Glomerular visceral epithelial cell (primary cell): ENCODE measurements at regions not wholly inside any gene's neighbourhood (a gene's known extent, or its start where the extent isn't known, plus 50 kb on each side); places are given as distances from the start of the nearest gene placed in this dataset.

Experiments
- DNase-seq: peaks from one replicate; pipeline ENCODE4 v3.0.0-alpha.2; 2016; ENCODE audit errors: extremely low spot score

DNA sequence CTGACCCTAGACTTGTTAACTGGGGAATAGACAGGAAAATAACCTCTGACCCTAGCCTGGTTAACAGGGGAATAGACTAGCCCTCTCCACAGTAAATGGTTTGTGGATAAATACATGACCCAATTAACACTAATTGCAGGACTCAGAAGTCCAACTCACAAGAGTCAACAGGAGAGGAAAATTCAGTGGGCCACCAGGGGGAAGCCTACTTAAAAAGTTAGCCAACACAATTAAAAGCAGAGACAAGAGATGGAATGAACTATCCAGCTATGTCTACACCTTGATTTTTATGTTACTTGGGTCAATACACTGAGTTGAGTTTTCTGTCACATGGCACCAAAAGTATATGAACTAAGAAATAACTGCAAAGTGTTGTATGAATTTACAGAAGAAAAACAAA is 158.8 kb upstream of the SLC39A10 start:
- DNase-seq, result peak; percentile 9

DNA sequence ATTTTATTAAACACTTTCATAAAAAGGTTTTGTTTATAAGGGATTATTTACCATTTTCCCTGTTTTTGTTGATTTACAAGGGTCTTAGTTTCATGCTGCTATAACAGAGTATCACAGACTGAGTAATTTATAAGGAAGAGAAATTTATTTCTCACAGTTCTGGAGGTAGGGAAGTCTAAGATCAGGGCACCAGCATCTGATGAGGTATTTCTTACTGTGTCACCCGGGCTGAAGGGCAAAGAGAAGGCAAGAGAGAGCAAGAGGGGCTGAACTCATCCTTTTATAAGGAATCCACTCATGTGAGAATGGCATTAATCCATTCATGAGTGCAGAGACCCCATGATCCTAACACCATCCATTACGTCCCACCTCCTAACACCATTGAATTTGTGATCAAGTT is 160.0 kb upstream of the SLC39A10 start:
- no peak for DNase-seq

DNA sequence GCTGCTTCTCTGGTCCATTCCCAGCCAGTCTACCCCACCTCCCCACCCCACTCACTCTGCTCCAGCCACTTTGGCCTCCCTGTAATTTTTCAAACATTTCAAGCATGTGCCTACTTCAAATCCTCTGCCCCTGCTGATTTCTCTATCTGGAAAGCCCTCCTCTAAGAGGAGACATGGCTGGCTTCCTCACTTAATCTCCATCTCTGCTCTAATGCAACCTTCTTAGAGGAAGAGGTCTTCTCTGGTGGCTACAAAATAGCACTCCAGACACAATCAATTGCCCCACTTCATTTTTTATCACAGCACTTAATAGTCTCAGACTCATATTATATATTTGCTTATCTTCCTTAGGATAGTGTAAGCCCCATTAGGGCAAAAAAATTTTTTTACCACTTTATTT is 161.1 kb upstream of the SLC39A10 start:
- DNase-seq, result no peak

DNA sequence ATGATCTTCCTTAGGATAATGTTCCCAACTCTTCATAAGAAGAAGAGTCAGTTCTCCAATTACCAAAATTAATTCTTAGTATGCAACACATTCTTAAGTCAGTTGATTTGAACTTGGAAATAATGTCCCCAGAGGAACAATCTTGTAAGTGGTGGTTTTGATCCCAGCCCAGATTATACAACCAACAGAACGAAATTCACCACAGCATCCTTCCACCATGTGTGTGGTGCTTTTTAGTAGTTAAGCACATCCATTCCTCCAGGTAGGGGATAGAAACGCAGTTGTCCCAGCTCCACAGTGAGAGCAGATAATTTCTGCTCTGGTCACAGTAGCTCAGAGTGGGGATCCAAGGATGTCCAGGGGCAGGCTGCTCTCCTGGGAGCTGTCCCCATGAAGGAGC is 161.7 kb upstream of the SLC39A10 start:
- DNase-seq, result no peak

DNA sequence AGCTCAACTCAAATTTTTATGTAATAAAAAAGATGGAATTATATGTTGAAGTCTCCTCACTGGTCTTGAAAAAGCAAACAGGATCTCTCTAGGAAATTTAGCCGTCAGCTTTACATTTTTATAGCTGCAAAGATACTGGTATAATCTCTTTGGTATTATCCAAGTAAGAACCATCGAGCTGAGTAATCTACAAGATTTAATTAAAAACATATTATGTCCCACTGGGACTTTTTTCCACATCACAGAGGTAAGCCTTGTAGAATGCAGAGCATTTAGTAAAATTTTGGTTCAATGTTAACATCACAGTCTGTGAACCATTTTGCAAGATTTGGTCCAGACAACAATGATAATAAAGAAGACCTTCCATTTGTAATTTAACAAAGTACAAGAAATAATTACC is 162.6 kb upstream of the SLC39A10 start:
- DNase-seq, result no peak

DNA sequence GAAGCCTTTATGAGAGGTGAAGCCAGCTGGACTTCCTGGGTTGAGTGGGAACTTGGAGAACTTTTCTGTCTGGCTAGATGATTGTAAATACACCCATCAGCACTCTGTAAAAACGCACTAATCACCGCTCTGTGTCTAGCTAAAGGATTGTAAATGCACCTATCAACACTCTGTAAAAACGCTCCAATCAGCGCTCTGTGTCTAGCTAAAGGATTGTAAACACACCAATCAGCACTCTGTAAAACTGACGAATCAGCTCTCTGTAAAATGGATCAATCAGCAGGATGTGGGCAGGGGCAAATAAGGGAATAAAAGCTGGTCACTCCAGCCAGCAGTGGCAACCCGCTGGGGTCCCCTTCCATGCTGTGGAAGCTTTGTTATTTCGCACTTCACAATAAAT is 163.6 kb upstream of the SLC39A10 start:
- no peak for DNase-seq

DNA sequence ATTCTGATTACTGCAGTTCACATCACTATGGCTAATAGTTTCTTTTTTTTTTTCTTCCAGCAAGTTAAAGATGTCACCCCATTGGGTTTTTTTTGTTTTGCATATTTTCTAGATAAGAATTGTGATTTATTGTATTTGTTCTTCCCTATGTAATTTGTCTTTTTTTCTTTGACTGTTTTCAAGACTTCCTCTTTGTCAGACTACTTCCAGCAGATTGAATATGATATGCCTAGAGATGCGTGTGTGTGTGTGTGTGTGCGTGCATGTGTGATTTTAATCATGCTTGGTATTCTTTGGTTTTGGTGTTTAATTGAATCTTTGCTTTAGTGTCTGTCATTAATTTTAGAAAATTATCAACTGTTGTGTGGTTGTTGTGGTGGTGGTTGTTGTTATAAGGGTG is 166.7 kb upstream of the SLC39A10 start:
- DNase-seq, result no peak

DNA sequence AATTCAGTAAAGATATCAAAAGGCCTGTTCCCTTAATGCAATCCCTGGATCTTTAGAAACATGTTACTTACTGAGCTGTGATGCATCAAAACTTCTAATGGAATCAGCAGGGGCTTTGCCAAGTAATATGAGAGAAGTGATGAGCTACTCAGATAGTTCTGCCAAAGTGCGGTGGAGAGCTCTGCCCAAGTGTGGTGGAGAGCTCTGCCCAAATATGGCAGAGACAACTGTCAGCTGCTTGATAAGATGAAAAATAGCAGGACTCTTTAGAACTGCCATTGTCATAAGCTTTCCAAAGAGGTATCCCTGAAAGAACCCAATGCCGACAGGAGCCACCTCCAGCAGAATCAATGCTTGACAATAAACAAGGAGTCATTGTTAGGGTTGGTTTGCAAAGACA is 167.9 kb upstream of the SLC39A10 start:
- DNase-seq, result no peak

DNA sequence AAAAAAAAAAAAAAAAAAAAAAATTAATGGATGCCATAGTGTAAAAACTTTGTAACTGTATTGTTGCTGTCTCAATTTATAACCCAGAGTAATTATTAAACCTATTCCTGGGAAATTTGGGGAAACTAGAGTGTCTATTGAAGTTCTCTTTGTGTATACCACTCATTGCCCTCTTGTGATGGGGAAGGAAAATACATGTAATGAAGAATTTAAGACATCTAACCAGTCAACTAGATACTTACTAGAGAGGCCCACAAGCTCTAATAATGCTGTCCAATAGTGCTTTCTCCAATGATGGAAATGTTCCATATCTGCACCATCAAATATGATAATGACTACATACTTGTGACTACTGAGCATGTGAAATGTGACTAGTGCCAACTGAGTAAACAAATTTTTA is 168.5 kb upstream of the SLC39A10 start:
- no peak for DNase-seq

DNA sequence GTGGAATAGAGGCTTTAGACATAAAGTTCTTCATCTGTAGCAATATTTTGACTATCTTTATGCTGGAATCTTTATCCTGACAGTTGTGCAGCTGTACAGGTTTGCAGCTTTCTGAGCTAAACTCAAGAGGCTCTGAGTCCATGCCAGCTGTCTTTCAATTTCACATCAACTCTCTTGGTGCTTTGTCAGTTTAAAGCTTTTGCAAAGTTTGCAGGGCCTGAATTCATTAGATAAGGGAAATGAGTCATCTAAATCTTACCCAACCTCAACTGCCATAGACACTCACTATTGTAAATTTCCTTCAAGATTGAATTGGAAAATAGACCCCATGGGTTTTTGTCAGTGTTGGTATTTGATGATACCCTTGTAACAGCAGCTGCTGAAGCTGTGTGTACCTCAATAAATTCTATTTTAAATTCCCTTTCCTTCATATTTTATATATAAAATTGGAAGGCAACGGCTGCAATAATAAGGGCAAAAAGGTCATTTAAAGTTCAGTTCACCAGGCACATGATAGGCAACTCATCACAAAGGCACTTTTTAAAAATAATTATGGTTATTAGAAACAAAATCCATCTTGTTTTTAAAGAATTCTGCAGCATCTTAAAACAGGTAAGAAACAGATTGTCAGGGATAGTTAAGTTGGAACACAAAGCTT is 169.9 kb upstream of the SLC39A10 start:
- DNase-seq, result peak; percentile 55

DNA sequence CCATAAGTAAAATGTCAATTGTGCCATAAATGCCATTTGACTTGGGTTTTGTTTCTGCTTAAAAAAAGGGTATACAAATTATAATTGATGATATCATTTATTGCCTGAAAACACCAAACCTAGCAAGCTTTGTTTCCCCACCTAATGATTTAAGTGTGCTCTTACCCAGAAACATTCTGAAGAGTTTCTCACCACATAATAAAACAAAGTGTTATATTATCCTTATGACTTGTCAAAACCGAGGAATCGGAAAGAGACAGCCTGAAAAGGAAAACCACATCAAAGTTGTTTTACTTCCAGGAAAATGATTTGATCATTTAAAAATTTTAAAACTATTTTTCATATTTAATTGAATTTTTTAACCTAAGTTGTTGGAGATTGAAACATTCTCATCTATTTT is 170.5 kb upstream of the SLC39A10 start:
- DNase-seq, result no peak

DNA sequence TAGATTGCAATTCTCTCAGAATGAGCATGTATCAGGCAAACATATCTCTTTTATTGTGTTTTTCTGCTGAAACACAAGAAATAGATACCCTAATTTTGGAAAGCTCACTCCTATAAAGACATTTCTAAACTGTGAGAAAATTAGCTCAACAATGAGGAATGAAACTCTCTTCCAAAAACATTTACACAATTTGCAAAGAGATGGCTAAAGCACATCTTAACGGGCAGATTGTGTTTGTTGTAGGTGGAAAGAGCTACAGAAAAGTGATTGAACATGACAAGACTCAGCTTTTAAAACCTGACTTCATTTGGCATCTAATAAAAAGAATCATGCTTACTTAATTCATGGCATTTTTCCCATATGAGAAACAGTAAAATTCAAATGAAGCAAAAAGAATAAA is 175.0 kb upstream of the SLC39A10 start:
- DNase-seq, result no peak

DNA sequence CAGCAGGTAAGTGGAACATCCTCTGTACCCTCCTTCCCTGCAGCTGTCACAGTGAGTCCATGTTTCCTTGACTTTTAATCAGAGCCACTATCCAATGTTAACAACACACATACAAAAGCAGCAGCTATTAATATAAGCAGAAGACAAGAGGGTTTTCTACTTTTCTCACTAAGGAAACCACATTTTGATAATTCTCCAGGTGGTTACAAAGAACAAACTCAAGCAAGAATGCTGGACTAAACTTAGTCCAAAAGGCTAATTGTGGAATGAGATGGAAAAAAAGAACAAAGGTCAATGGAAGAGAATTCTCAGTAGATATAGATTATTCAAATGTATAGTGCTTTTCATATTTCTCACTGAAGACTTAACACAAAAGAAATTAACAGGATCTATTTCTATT is 176.9 kb upstream of the SLC39A10 start:
- no peak for DNase-seq

DNA sequence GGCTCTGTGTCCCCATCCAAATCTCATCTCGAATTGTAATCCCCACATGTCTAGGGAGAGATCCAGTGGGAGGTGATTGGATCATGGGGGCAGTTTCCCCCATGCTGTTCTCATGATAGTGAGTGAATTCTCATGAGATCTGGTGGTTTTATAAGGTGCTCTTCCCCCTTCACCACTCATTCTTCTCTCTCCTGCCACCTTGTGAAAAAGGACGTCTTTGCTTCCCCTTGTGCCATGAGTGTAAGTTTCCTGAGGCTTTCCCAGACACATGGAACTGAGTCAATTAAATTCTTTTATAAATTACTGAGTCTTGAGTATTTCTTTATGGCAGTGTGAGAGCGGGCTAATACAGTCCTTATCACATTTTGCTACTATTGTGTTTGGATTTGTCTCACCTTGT is 177.6 kb upstream of the SLC39A10 start:
- DNase-seq, result no peak

DNA sequence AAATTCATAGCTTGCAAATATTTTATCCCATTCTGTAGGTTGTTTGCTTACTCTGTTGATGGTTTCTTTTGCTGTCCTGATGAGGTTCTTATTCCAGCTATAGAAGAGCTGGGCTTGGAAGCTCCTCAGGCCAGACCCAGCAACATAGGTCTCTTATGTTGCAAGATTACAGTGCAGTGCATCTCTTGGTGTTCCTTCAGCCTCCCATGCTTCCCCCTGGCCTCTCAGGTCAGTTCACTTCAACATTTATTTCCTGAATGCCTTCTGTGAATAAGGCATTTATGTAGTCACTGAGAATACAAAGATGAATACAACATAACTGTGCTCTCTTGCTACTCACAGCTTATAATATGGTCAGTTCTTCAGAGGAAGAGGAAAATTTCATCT is 179.0 kb upstream of the SLC39A10 start:
- DNase-seq, result no peak

DNA sequence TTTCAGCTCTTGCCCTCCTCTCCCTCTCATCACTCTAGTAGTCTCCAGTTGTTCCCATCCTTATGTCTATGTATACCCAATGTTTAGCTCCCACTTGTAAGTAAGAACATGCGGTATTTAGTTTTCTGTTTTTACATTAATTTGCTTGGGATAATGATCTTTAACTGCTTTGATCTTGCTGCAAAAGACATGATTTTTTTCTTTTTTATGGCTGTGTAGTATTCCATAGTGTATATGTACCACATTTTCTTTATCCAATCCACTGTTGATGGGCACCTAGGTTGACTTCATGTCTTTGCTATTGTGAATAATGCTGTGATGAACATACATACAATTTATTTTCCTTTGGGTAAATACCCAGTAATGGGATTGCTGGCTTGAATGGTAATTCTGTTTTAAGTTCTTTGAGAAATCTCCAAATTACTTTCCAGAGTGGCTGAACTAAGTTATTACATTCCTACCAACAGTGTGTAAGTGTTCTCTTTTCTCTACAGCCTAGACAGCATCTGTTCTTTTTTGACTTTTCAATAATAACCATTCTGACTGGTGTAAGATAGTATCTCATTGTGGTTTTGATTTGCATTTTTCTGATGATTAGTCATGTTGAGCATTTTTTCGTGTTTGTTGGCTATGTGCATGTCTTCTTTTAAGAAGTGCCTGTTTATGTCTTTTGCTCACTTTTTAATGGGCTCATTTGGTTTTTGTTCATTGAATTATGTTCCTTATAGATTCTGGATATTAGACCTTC is 179.6 kb upstream of the SLC39A10 start:
- DNase-seq, result peak; percentile 21

DNA sequence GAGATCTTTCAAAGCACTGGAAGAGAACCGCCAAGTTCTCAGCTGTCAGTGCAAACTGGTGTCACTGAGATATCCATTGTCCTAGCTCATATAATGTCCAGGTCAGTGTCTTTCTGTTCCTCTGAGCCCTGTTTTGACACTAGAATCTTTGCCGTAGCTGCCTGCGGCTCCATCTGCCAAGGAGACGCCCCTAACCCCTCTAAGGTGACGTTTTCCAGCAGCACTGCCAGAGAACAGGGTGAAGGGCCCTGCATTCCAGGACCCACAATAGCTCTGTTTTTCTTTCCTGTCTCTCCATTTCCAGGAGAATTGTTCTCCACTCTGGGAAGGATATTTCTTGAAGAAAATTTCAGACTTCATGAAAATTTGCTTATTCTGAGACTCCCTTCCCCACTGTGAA is 181.7 kb upstream of the SLC39A10 start:
- no peak for DNase-seq

DNA sequence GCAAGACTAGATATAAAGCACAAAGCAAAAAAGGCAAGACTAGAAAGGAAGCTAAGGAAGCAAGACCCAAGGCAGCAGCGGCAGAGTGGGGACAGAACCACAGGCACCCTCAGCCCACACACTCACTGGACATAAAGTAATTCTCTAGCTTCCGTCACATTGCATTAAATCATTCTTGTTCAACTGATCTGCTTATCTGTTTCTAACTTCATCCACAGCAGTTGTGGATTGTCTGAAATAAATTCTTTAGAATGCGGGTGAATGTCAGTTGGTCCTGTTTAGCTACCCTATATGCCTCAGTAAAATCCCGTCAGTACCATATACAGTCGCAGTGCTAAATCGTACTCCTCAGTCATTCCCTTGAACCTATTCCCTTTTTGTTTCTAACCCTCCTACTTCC is 183.2 kb upstream of the SLC39A10 start:
- DNase-seq, result no peak

DNA sequence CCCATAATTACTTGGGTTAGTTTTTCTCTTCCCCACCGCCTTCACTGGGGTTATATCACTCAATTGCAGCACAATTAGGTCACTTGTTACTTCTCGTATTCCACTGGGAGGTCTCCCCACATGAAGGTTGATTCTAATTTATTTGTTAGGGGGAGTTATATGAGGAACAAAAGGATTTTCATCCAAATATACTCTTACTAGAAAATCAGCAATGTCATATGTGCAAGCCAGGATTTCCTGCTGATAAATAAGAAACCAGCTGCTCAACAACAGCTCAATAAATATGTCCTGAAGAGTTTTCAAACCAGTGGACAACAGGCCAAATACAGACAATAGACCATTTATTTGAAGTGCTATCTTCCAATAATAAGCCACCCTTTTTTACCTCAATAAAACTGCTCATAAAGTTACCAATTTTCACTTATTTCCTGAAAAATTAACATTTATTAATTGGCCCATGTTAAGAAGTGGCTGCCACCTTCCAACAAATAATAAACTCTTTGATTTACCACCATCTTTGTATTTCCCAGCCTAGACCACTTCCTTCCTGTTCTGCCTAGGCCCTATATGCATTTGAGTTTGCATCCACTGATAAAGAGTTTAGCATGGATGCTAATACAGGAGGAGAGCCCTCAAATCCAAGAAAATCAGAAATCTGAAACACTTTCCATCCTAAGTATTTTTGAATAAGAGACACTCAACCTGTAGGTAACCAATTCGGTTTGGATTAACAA is 184.4 kb upstream of the SLC39A10 start:
- no peak for DNase-seq

DNA sequence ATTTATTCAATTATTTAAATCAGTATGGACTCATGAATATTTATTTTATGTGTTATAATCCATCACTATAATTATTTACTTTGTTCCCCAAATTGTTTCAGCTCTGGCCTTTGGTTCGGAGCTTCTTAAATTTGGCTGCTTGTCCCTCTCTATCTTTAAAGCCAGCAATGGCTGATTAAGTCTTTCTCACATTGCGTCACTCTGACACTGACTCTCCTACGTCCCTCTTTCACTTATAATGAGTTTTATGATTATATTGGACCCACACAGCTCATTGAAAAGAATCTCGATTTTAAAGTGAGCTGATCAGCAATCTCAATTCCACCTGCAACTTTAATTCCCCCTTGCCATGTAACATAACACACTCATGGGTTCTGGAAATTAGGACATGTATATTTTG is 185.2 kb upstream of the SLC39A10 start:
- DNase-seq, result no peak

DNA sequence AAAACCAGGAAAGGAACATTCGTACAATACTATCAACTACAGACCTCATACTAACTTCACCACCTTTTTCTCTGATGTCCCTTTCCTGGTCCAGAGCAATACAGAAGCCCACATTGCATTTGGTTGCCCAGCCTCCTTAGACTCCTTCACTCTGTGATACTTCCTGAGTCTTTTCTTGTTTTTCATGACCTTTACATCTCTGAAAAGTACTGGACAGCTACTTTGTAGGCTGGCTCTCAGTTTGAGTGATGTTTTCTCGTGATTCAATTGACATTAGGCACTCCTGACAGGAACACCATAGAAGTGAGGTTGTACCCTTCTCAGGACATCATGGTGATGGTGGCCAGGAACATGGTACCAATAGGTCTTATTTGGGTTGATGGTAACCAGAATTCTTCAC is 185.9 kb upstream of the SLC39A10 start:
- no peak for DNase-seq

DNA sequence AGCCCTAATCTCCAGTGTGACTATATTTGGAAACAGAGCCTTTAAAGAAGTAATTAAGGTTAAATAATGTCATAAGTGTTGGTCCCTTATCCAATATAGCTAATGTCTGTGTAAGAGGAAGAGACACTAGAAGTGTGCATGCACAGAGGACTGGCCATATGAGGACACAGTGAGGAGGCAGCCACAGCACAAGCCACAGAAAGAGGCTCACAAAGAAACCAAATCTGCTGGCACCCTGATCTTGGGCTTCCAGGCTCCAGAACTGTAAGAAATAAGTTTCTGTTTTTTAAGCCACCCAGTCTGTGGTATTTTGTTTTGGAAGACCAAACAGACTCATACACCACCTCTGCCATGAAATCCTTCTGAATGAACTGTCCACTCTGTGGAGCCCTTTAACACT is 186.4 kb upstream of the SLC39A10 start:
- DNase-seq, result no peak

DNA sequence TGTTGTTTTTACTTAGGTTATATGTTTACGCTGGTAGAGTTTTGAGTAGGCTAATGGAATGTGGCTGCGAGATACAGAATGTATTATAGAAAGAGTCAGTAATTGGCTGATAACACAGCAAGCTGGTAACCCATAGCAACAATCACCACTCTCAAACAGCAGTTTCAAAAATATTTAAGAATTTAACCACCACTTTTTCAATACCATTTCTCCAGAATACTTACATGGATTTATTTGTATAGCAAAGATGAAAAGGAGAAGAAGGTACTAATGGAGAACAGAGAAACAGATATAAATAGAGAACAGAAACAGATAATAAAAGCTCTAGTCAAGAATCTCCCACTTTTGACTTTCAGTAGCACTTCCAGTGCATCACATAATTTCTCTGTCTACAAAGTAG is 188.3 kb upstream of the SLC39A10 start:
- DNase-seq, result no peak
